Ectodermal cell (in vitro differentiated cells): ENCODE measurements at regions not wholly inside any gene's neighbourhood (a gene's known extent, or its start where the extent isn't known, plus 50 kb on each side); places are given as distances from the start of the nearest gene placed in this dataset.
A peak's percentile ranks its signal among the peaks of the same experiment; 100 is the strongest.

Source experiments
- H3K27ac ChIP-seq: 2 replicates; pipeline ENCODE4 v1.7.0; 2013; ENCODE audit warnings: mild to moderate bottlenecking, low read depth, low read length; ENCODE audit not compliant: insufficient read depth, poor library complexity, severe bottlenecking
- H3K27me3 ChIP-seq: 2 replicates; pipeline ENCODE4 v1.7.0; 2013; ENCODE audit warnings: mild to moderate bottlenecking, low read length; ENCODE audit not compliant: insufficient read depth, control insufficient read depth, poor library complexity, severe bottlenecking
- H3K36me3 ChIP-seq: one replicate; pipeline ENCODE4 v1.7.0; 2013; ENCODE audit warnings: low read length; ENCODE audit not compliant: control insufficient read depth, insufficient read depth
- H3K4me1 ChIP-seq: one replicate; pipeline ENCODE4 v1.7.0; 2013; ENCODE audit warnings: low read length; ENCODE audit not compliant: control insufficient read depth, insufficient read depth
- H3K4me3 ChIP-seq: 2 replicates; pipeline ENCODE4 v1.7.0; 2013; ENCODE audit warnings: low read depth, low read length, control low read depth; ENCODE audit not compliant: insufficient read depth
- H3K9me3 ChIP-seq: 2 replicates; pipeline ENCODE4 v1.7.0; 2013; ENCODE audit warnings: mild to moderate bottlenecking, low read length, moderate library complexity; ENCODE audit not compliant: control insufficient read depth
- WGBS, 2 experiments: methylation state at CpG; one replicate each; pipeline ENCODE4 v1.1.7; 2013; ENCODE audit warnings: missing lambda C conversion rate in 2 of 2; 5-methylcytosine and 5-hydroxymethylcytosine counted together

GRCh38 chr5:116769470-116769869 is 194.8 kb upstream of the SEMA6A start:
- Histone ChIP-seq H3K9me3 (no peaks in the 10 kb centered on the region), H3K27me3 (peaks cover 39% of the 10 kb centered on the region), H3K4me3 (no peak overlapping the region), H3K4me1 (no peaks in the 10 kb centered on the region), H3K27ac (no peak overlapping the region), H3K36me3 (no peaks in the 10 kb centered on the region)
- 94% methylated on average over 7 of the region's 7 CpGs for WGBS, 2 experiments

GRCh38 chr5:116766470-116766947 is 191.9 kb upstream of the SEMA6A start:
- Histone ChIP-seq H3K27ac (no peak overlapping the region), H3K36me3 (no peaks in the 10 kb centered on the region), H3K9me3 (no peaks in the 10 kb centered on the region), H3K4me3 (no peak overlapping the region), H3K4me1 (no peaks in the 10 kb centered on the region), H3K27me3 (peaks cover 10% of the 10 kb centered on the region)
- WGBS, 2 experiments = 78 to 91% methylated on average over 5 to 6 of the region's 6 CpGs

- H3K27me3 ChIP-seq = no peaks in the 10 kb centered on the region
- no peaks in the 10 kb centered on the region for H3K36me3 ChIP-seq
- no peaks in the 10 kb centered on the region for H3K9me3 ChIP-seq
- no peak overlapping the region for H3K27ac ChIP-seq
- H3K4me1 ChIP-seq = peaks cover 7% of the 10 kb centered on the region
- H3K4me3 ChIP-seq = no peak overlapping the region
- 86 to 100% methylated on average over 1 of the region's 1 CpG for WGBS, 2 experiments
These were observed 190.8 kb upstream of the SEMA6A start for GRCh38 chr5:116765441-116765840.

GRCh38 chr5:116764941-116765340 is 190.3 kb upstream of the SEMA6A start:
- Histone ChIP-seq H3K4me3 (no peak overlapping the region), H3K27ac (no peak overlapping the region), H3K36me3 (no peaks in the 10 kb centered on the region), H3K9me3 (no peaks in the 10 kb centered on the region), H3K27me3 (no peaks in the 10 kb centered on the region), H3K4me1 (peaks cover 12% of the 10 kb centered on the region)
- WGBS, 2 experiments = 100% methylated on average over 1 to 2 of the region's 2 CpGs

- no peaks in the 10 kb centered on the region for H3K36me3 ChIP-seq
- H3K9me3 ChIP-seq = no peaks in the 10 kb centered on the region
- H3K4me1 ChIP-seq = peaks cover 12% of the 10 kb centered on the region
- WGBS, 2 experiments = 93% methylated on average over 18 of the region's 19 CpGs
- no peak overlapping the region for H3K4me3 ChIP-seq
- no peak overlapping the region for H3K27ac ChIP-seq
- no peaks in the 10 kb centered on the region for H3K27me3 ChIP-seq
These were observed 189.6 kb upstream of the SEMA6A start for GRCh38 chr5:116763987-116764866.

- 2 to 4% methylated on average over 10 of the region's 10 CpGs for WGBS, 2 experiments
- H3K27ac ChIP-seq = peak overlapping the region; percentile 53
- no peaks in the 10 kb centered on the region for H3K9me3 ChIP-seq
- H3K36me3 ChIP-seq = no peaks in the 10 kb centered on the region
- H3K4me3 ChIP-seq = no peak overlapping the region
- H3K27me3 ChIP-seq = no peaks in the 10 kb centered on the region
- peaks cover 12% of the 10 kb centered on the region for H3K4me1 ChIP-seq
These were observed 185.4 kb upstream of the SEMA6A start for GRCh38 chr5:116759860-116760640.

- Histone ChIP-seq H3K4me1 (peaks cover 12% of the 10 kb centered on the region), H3K27me3 (no peaks in the 10 kb centered on the region), H3K27ac (no peak overlapping the region), H3K4me3 (no peak overlapping the region), H3K36me3 (no peaks in the 10 kb centered on the region), H3K9me3 (no peaks in the 10 kb centered on the region)
- 100% methylated on average over 1 of the region's 1 CpG; no CpG with 5 or more reads in 1 of the 2 experiments for WGBS, 2 experiments
These were observed 182.7 kb upstream of the SEMA6A start for GRCh38 chr5:116757326-116757725.

GRCh38 chr5:116756531-116756930 is 181.9 kb upstream of the SEMA6A start:
- 83 to 98% methylated on average over 1 of the region's 1 CpG for WGBS, 2 experiments

GRCh38 chr5:116754556-116754955 is 179.9 kb upstream of the SEMA6A start:
- H3K36me3 ChIP-seq = no peaks in the 10 kb centered on the region
- H3K27me3 ChIP-seq = no peaks in the 10 kb centered on the region
- no peaks in the 10 kb centered on the region for H3K4me1 ChIP-seq
- no peak overlapping the region for H3K4me3 ChIP-seq
- H3K27ac ChIP-seq = no peak overlapping the region
- no peaks in the 10 kb centered on the region for H3K9me3 ChIP-seq

More at GRCh38 chr5:116756531-116756930, 181.9 kb upstream of the SEMA6A start:
- H3K27me3 ChIP-seq = no peaks in the 10 kb centered on the region
- no peak overlapping the region for H3K27ac ChIP-seq
- H3K9me3 ChIP-seq = no peaks in the 10 kb centered on the region
- H3K36me3 ChIP-seq = no peaks in the 10 kb centered on the region
- no peak overlapping the region for H3K4me3 ChIP-seq
- peaks cover 12% of the 10 kb centered on the region for H3K4me1 ChIP-seq

- Histone ChIP-seq H3K27me3 (no peaks in the 10 kb centered on the region), H3K36me3 (no peaks in the 10 kb centered on the region), H3K4me3 (no peak overlapping the region), H3K27ac (no peak overlapping the region), H3K4me1 (no peaks in the 10 kb centered on the region), H3K9me3 (no peaks in the 10 kb centered on the region)
These were observed 177.1 kb upstream of the SEMA6A start for GRCh38 chr5:116751684-116752083.
